ENCODE measurements at regions not wholly inside any gene's neighbourhood (a gene's known extent, or its start where the extent isn't known, plus 50 kb on each side); places are given as distances from the start of the nearest gene placed in this dataset.

DNA sequence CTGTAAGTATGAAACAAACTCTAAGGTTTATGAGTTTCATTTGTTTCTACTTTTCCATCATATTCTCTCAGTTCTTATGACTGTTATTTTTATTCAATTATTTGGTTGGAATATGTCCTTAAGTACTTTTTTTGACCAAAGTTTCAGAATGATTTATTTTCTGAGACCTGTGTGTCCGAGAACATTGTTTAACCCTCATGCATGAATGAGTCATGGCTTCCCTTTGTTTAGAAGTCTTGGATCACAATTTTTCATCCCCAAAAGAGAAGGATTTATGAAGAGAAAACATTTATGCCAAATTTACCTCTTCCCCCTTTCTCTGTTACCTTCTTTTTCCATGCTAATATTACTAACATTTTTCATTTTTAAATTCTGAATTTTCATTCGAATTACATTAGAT, 518.0 kb upstream of the NR2F2 start:
- TF ChIP-seq, protein P1, sequence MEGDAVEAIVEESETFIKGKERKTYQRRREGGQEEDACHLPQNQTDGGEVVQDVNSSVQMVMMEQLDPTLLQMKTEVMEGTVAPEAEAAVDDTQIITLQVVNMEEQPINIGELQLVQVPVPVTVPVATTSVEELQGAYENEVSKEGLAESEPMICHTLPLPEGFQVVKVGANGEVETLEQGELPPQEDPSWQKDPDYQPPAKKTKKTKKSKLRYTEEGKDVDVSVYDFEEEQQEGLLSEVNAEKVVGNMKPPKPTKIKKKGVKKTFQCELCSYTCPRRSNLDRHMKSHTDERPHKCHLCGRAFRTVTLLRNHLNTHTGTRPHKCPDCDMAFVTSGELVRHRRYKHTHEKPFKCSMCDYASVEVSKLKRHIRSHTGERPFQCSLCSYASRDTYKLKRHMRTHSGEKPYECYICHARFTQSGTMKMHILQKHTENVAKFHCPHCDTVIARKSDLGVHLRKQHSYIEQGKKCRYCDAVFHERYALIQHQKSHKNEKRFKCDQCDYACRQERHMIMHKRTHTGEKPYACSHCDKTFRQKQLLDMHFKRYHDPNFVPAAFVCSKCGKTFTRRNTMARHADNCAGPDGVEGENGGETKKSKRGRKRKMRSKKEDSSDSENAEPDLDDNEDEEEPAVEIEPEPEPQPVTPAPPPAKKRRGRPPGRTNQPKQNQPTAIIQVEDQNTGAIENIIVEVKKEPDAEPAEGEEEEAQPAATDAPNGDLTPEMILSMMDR (conservative IDR thresholded peaks at IDR 0.05 in 1 of 2, IDR thresholded peaks at IDR 0.05 in 1 of 2; ENCODE audit: low read depth in 1 of 2, low read length in 2 of 2) = no peak
- no peak for TF ChIP-seq EZH2 (IDR thresholded peaks at IDR 0.05; ENCODE audit: low read length, missing control alignments)

Data from fibroblast of lung (primary cell).